Heart right ventricle (tissue), 16 donors: ENCODE measurements at regions not wholly inside any gene's neighbourhood (a gene's known extent, or its start where the extent isn't known, plus 50 kb on each side); places are given as distances from the start of the nearest gene placed in this dataset.

ENCODE experiments used
- ATAC-seq, 8 donors: fragments of 200-7000 bp; cut with Tn5 transposase; one replicate each; pipeline ENCODE4 v1.9.1; 2020; ENCODE audit warnings: mild to moderate bottlenecking in 8 of 8, moderate library complexity in 8 of 8, moderate number of reproducible peaks in 1 of 8
- DNase-seq, 2 donors: peaks; one replicate each; pipeline ENCODE4 v3.0.0-alpha.2; 2020
- H3K27ac ChIP-seq, 10 donors: fragments of 200-600 bp; sonication (generic) in 2 of 10; one replicate each; pipeline versions ENCODE4 v1.5.0 to v1.8.0; 2020 to 2022; ENCODE audit warnings: mild to moderate bottlenecking in 3 of 10
- H3K27me3 ChIP-seq, 7 donors: fragments of 200-600 bp; one replicate each; pipeline ENCODE4 v1.8.0; 2021 to 2022; ENCODE audit warnings: mild to moderate bottlenecking in 2 of 7
- H3K36me3 ChIP-seq, 9 donors: fragments of 200-600 bp; sonication (generic) in 1 of 9; one replicate each; pipeline versions ENCODE4 v1.5.0 to v1.8.0; 2020 to 2022; ENCODE audit warnings: mild to moderate bottlenecking in 2 of 9
- H3K4me1 ChIP-seq, 9 donors: fragments of 200-600 bp; sonication (generic) in 1 of 9; one replicate each; pipeline versions ENCODE4 v1.5.0 to v1.8.0; 2020 to 2022; ENCODE audit warnings: mild to moderate bottlenecking in 4 of 9
- H3K4me3 ChIP-seq, 10 donors: fragments of 200-600 bp; sonication (generic) in 2 of 10; one replicate each; pipeline versions ENCODE4 v1.5.0 to v1.8.0; 2020 to 2022; ENCODE audit warnings: mild to moderate bottlenecking in 7 of 10, moderate library complexity in 2 of 10
- H3K9me3 ChIP-seq, 11 donors: fragments of 200-600 bp in 10 of 11; sonication (generic) in 2 of 11; one replicate each; pipeline versions ENCODE4 v1.5.0 to v1.8.0; 2013 to 2022; ENCODE audit warnings: mild to moderate bottlenecking in 2 of 11, control low read depth in 1 of 11, moderate library complexity in 1 of 11
- WGBS, 2 donors: extraction: QIAGEN DNeasy Blood & Tissue Kit; methylation state at CpG; one replicate each; pipeline ENCODE4 v1.1.7; 2013; ENCODE audit warnings: inconsistent platforms in 1 of 2; 5-methylcytosine and 5-hydroxymethylcytosine counted together
- intact Hi-C, 10 donors: fragments of 100-400 bp; cut with DNase I; formaldehyde crosslinking; loops; one replicate each; pipeline versions ENCODE4 v1.11.1 to v1.14.2; 2022
- TF ChIP-seq, protein P1 (sequence below), 9 donors: fragments of 200-600 bp; sonication (generic) in 2 of 9; IDR thresholded peaks; one replicate each; pipeline versions ENCODE4 v1.5.0 to v1.8.0; 2021 to 2022; ENCODE audit warnings: antibody characterized with exemption in 9 of 9, mild to moderate bottlenecking in 5 of 9, moderate library complexity in 1 of 9
- donor health status: Arrhythmogenic right ventricular cardiomyopathy.
- donor health status: ischemic (EF 13 %, LVEDD 7.1; RV severe dilation, severe dysfunction).
- donor health status: healthy with polysubstance abuse.
- donor health status: DM: no; HTN: yes; CAD: no.
- donor health status: DM: no; HTN: no; CAD: no.
- donor health status: ischemic (EF 25% LVEDD 6.9; RV normal size, moderate dysfunction).
- donor health status: ischemic (EF 25% LVEDD 5.7; RV mildly dilated, moderate dysfunction).
- donor health status: healthy.
- donor health status: DM: yes; HTN: yes; CAD: no.
- donor health status: Ischemic cardiomyopathy.
- donor health status: ischemic (EF 35%, LVEDD 5.7; RV mildly dilated, moderate dysfunction).
- donor health status: nonischemic (EF 11% LVEDD 7.7; RV severe dilation, severe dysfunction).
- donor health status: DM: yes; HTN: yes; CAD: no.
- donor health status: PGD.
- donor health status: ischemic (EF 29% LVEDD 5.4; RV normal size, mild dysfunction).
- donor health status: nonischemic (EF 23%, LVEDD 6.1; RV moderate dilation, normal function).

DNA sequence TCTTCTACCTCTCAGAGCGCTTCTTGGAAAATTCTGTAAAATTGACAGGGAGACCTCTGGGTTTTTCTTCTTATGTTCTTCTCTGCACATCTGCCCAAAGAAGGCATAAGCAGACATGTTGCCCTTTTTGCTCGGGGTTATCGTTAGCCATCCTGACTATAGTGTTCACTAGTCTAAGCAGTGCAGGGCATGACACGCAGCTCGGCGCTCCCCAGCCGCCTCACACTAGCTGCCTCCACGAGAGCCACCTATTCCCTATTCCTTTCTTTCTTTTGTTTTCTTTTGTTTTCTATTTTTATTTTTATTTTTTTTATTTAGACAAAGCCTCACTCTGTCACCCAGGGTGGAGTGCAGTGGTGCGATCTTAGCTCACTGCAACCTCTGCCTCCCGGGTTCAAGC is 100.2 kb upstream of the OPRM1 start:
- TF ChIP-seq, protein P1, sequence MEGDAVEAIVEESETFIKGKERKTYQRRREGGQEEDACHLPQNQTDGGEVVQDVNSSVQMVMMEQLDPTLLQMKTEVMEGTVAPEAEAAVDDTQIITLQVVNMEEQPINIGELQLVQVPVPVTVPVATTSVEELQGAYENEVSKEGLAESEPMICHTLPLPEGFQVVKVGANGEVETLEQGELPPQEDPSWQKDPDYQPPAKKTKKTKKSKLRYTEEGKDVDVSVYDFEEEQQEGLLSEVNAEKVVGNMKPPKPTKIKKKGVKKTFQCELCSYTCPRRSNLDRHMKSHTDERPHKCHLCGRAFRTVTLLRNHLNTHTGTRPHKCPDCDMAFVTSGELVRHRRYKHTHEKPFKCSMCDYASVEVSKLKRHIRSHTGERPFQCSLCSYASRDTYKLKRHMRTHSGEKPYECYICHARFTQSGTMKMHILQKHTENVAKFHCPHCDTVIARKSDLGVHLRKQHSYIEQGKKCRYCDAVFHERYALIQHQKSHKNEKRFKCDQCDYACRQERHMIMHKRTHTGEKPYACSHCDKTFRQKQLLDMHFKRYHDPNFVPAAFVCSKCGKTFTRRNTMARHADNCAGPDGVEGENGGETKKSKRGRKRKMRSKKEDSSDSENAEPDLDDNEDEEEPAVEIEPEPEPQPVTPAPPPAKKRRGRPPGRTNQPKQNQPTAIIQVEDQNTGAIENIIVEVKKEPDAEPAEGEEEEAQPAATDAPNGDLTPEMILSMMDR (IDR thresholded peaks at IDR 0.05): no peak
- peaks cover 0 to 15% (median 0%) of the 10 kb centered on the region in 11 donors for H3K9me3 ChIP-seq
- H3K36me3 ChIP-seq: no peaks in the 10 kb centered on the region
- no peak for DNase-seq
- no peak overlapping the region for H3K4me3 ChIP-seq
- no peaks in the 10 kb centered on the region for H3K27me3 ChIP-seq
- no peak overlapping the region for H3K27ac ChIP-seq
- ATAC-seq: no peak
- intact Hi-C loops: no loop called here
- no peaks in the 10 kb centered on the region for H3K4me1 ChIP-seq
- 72 to 75% methylated on average over 10 of the region's 10 CpGs for whole genome bisulfite sequencing, 2 donors

DNA sequence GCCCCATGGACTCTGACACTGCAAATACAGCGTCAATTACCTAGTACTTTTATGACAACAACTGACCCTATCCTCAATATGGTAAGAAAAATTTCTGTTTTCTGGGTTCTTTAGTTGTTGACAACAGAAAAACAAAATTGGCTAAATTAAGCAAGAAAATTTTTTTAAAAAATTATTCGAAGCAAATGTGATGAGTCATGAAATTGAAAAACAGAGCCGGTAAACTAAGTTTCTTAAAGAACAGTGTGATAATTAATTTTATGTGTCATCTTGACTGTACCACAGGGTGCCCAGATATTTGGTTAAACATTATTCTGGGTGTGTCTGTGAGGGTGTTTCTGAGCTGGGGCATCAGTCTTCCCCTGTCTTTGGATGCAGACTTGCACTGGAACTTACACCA is 107.6 kb upstream of the OPRM1 start:
- 90 to 91% methylated on average over 3 of the region's 3 CpGs for WGBS, 2 donors
- Histone ChIP-seq H3K27ac (no peak overlapping the region), H3K27me3 (no peaks in the 10 kb centered on the region), H3K4me3 (no peak overlapping the region), H3K36me3 (no peaks in the 10 kb centered on the region), H3K4me1 (no peaks in the 10 kb centered on the region), H3K9me3 (peaks cover 0 to 18% (median 0%) of the 10 kb centered on the region in 11 donors)
- TF ChIP-seq, protein P1 (IDR thresholded peaks at IDR 0.05): no peak
- intact Hi-C loops: no loop called here
- ATAC-seq (no peak), DNase-seq (no peak)

DNA sequence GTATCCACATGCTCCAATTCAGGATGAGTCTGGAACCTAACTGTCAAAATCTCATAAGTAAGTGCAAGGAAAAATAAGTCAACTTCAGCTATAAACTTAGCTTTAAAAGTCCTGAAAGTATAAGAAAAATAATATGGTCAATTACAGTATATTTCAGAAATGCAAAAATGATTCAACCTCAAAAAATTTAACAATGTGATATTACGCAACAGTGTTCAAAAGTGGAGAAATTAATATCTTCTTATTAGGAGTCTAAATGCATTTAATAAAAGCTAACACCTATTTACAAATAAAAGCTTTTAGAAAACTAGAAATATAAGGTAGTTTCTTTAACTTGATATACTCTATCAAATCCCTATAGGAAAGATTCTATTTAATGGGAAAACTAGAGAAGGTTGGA is 111.2 kb upstream of the OPRM1 start:
- no peak for ATAC-seq
- Histone ChIP-seq H3K27ac (no peak overlapping the region), H3K4me1 (no peaks in the 10 kb centered on the region), H3K27me3 (no peaks in the 10 kb centered on the region), H3K36me3 (no peaks in the 10 kb centered on the region), H3K4me3 (no peak overlapping the region), H3K9me3 (peaks cover 0 to 5% (median 0%) of the 10 kb centered on the region in 11 donors)
- TF ChIP-seq, protein P1 (IDR thresholded peaks at IDR 0.05): no peak
- DNase-seq: no peak
- 96 to 100% methylated on average over 1 of the region's 1 CpG for WGBS, 2 donors
- intact Hi-C loops: no loop called here

DNA sequence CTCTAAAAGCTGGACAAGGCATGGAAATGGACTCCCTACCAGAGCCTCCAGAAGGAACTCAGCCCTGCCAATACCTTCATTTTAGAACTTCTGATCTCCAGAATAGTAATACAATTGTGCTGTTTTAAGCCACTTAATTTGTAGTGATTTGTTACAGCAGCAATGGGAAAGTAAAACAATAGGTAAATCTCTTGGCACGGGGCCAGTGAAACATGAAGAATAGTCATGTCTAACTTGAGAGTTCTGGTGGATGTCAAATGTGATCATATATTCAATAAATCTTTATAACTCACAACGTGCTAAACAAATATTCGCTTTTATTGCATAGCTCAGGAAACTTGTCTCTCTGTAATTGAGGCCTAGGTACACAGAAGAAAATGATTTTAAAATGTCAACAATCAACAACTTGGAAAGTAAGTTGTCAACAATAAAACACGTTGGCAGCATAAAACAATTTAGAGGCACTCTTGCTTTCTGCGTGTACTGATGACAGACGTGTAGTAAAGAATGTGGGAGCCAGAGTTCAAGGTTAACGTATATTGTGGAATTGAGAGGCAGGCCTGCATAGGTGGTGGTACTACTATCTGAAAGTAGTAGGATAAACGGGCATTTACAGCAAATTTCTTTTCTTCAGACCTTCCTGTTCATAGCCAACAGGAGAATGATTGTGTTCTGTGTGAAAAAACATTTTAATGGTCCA is 140.5 kb upstream of the OPRM1 start:
- H3K4me1 ChIP-seq: no peaks in the 10 kb centered on the region
- intact Hi-C loops: no loop called here
- TF ChIP-seq, protein P1 (IDR thresholded peaks at IDR 0.05): no peak
- H3K9me3 ChIP-seq: peaks cover 0 to 24% (median 0%) of the 10 kb centered on the region in 11 donors
- DNase-seq (no peak), ATAC-seq (no peak)
- no peaks in the 10 kb centered on the region for H3K27me3 ChIP-seq
- WGBS, 2 donors: 74 to 75% methylated on average over 8 of the region's 8 CpGs
- H3K27ac ChIP-seq: no peak overlapping the region
- H3K4me3 ChIP-seq: no peak overlapping the region
- H3K36me3 ChIP-seq: no peaks in the 10 kb centered on the region
